Ovary (tissue), 7 donors: ENCODE measurements at regions not wholly inside any gene's neighbourhood (a gene's known extent, or its start where the extent isn't known, plus 50 kb on each side); places are given as distances from the start of the nearest gene placed in this dataset.

Experiments used
- DNase-seq, 5 donors: peaks; one replicate each; pipeline ENCODE4 v3.0.0-alpha.2; 2019 to 2020
- H3K27ac ChIP-seq, 2 donors: fragments of 200-600 bp; one replicate each; pipeline versions ENCODE4 v1.5.1 to v1.8.0; 2019 to 2022
- H3K27me3 ChIP-seq: fragments of 200-600 bp; one replicate; pipeline ENCODE4 v1.8.0; 2022
- H3K36me3 ChIP-seq: fragments of 200-600 bp; sonication (generic); one replicate; pipeline ENCODE4 v1.5.1; 2019
- H3K4me1 ChIP-seq: one replicate; pipeline ENCODE4 v1.8.1; 2013; ENCODE audit warnings: mild to moderate bottlenecking, moderate library complexity; ENCODE audit not compliant: insufficient read depth
- H3K4me3 ChIP-seq: fragments of 200-600 bp; sonication (generic); one replicate; pipeline ENCODE4 v1.5.1; 2017
- H3K9me3 ChIP-seq, 2 donors: fragments of 200-600 bp in 1 of 2; sonication (generic) in 1 of 2; one replicate each; pipeline versions ENCODE4 v1.5.1 to v1.8.1; 2013 to 2019; ENCODE audit warnings: mild to moderate bottlenecking in 1 of 2, moderate library complexity in 1 of 2
- EP300 ChIP-seq: sonication (generic); formaldehyde crosslinking; IDR thresholded peaks from one replicate; pipeline ENCODE4 v1.6.1; 2017; ENCODE audit warnings: antibody characterized with exemption
- POLR2A ChIP-seq: fragments of 450-650 bp; IDR thresholded peaks from one replicate; pipeline ENCODE4 v1.6.1; 2017; ENCODE audit warnings: antibody characterized with exemption, mild to moderate bottlenecking, moderate library complexity
- WGBS, 3 donors: extraction: QIAGEN DNeasy Blood & Tissue Kit in 1 of 3; methylation state at CpG; one replicate each; pipeline versions ENCODE4 v1.1.5 to v1.1.7; 2013 to 2017; 5-methylcytosine and 5-hydroxymethylcytosine counted together
- intact Hi-C, 4 donors: fragments of 100-400 bp; cut with DNase I; formaldehyde crosslinking; loops; one replicate each; pipeline versions ENCODE4 v1.11.0 to v1.15.1; 2022 to 2023
- TF ChIP-seq, protein P1 (sequence below), 3 donors: fragments of 450-650 bp in 2 of 3; fragments of 200-600 bp in 1 of 3; IDR thresholded peaks; one replicate each; pipeline versions ENCODE4 v1.5.1 to v1.8.0; 2016 to 2022; ENCODE audit warnings: antibody characterized with exemption in 3 of 3, mild to moderate bottlenecking in 1 of 3
- donor health status: DM: no; HTN: no; CAD: no; lungs with moderate emphysema.
- donor health status: DM: no; HTN: no; CAD: no.
- donor health status: Bipolar disorder and iron deficiency.
- donor health status: DM: no; HTN: no; CAD: no.
- donor health status: DM: yes; HTN: yes; CAD: no.

- H3K27ac ChIP-seq = no peak overlapping the region
- no peaks in the 10 kb centered on the region for H3K36me3 ChIP-seq
- 78 to 84% (median 78%) methylated on average over 1 of the region's 1 CpG for WGBS, 3 donors
- no peaks in the 10 kb centered on the region for H3K9me3 ChIP-seq
- intact Hi-C loops = no loop called here
- no peak for DNase-seq
- no peak overlapping the region for H3K4me3 ChIP-seq
- no peaks in the 10 kb centered on the region for H3K4me1 ChIP-seq
- no peak for TF ChIP-seq POLR2A
- TF ChIP-seq EP300 = no peak
- TF ChIP-seq, protein P1, sequence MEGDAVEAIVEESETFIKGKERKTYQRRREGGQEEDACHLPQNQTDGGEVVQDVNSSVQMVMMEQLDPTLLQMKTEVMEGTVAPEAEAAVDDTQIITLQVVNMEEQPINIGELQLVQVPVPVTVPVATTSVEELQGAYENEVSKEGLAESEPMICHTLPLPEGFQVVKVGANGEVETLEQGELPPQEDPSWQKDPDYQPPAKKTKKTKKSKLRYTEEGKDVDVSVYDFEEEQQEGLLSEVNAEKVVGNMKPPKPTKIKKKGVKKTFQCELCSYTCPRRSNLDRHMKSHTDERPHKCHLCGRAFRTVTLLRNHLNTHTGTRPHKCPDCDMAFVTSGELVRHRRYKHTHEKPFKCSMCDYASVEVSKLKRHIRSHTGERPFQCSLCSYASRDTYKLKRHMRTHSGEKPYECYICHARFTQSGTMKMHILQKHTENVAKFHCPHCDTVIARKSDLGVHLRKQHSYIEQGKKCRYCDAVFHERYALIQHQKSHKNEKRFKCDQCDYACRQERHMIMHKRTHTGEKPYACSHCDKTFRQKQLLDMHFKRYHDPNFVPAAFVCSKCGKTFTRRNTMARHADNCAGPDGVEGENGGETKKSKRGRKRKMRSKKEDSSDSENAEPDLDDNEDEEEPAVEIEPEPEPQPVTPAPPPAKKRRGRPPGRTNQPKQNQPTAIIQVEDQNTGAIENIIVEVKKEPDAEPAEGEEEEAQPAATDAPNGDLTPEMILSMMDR (IDR thresholded peaks at IDR 0.05) = no peak
- no peaks in the 10 kb centered on the region for H3K27me3 ChIP-seq
Measured at GRCh38 chr4:141885112-141885511, 248.7 kb downstream of the IL15 start.

DNA sequence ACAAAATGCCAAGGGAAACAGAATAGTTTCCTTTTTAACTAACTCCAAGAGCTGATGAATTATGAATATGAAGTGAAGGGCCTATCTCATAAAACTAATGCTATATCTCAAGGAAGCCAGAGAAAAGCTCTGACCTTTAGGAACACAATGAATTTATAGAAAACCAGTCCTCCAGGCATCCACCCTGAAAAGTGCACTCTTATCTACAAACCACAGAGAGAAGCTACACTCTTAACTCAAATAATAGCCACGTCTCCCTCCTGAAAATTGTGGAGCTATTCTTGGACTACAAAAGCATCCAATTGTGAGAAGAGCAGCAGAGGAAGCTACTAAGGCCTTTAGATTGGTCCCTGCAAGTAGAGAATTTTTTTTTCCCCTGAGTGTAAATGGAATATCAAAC, 253.9 kb downstream of the IL15 start:
- Histone ChIP-seq H3K9me3 (no peaks in the 10 kb centered on the region), H3K4me1 (no peaks in the 10 kb centered on the region), H3K36me3 (no peaks in the 10 kb centered on the region), H3K27ac (no peak overlapping the region), H3K27me3 (no peaks in the 10 kb centered on the region), H3K4me3 (no peak overlapping the region)
- WGBS, 3 donors = 0 to 11% (median 3%) methylated on average over 1 of the region's 1 CpG
- TF ChIP-seq EP300 = no peak
- TF ChIP-seq POLR2A = no peak
- TF ChIP-seq, protein P1 (IDR thresholded peaks at IDR 0.05) = no peak
- intact Hi-C loops = no loop called here
- DNase-seq = no peak

GRCh38 chr4:141891260-141892120, 255.1 kb downstream of the IL15 start:
- intact Hi-C loops = no loop called here
- 64 to 76% (median 67%) methylated on average over 7 of the region's 7 CpGs for WGBS, 3 donors
- no peak overlapping the region for H3K4me3 ChIP-seq
- no peaks in the 10 kb centered on the region for H3K4me1 ChIP-seq
- TF ChIP-seq, protein P1 (IDR thresholded peaks at IDR 0.05) = no peak
- TF ChIP-seq POLR2A (no peak), EP300 (no peak)
- H3K36me3 ChIP-seq = no peaks in the 10 kb centered on the region
- no peak overlapping the region for H3K27ac ChIP-seq
- H3K9me3 ChIP-seq = no peaks in the 10 kb centered on the region
- no peak for DNase-seq
- no peaks in the 10 kb centered on the region for H3K27me3 ChIP-seq

- intact Hi-C loops = no loop called here
- TF ChIP-seq POLR2A (no peak), EP300 (no peak)
- TF ChIP-seq, protein P1 (IDR thresholded peaks at IDR 0.05) = no peak
- no peak overlapping the region for H3K27ac ChIP-seq
- no peaks in the 10 kb centered on the region for H3K36me3 ChIP-seq
- no peak overlapping the region for H3K4me3 ChIP-seq
- no peaks in the 10 kb centered on the region for H3K9me3 ChIP-seq
- DNase-seq = no peak
- 93 to 97% (median 95%) methylated on average over 3 of the region's 3 CpGs for WGBS, 3 donors
- no peaks in the 10 kb centered on the region for H3K4me1 ChIP-seq
- no peaks in the 10 kb centered on the region for H3K27me3 ChIP-seq
Measured at GRCh38 chr4:141896687-141897086, 260.3 kb downstream of the IL15 start.
